ENCODE measurements at regions not wholly inside any gene's neighbourhood (a gene's known extent, or its start where the extent isn't known, plus 50 kb on each side); places are given as distances from the start of the nearest gene placed in this dataset.
"Not testable (repeated sequence)": the region's sequence is repeated elsewhere in the genome, so short reads cannot be mapped to it uniquely, and the experiment has no call there.

- H3K4me1 ChIP-seq (ENCODE audit: control insufficient read depth in 1 of 2, insufficient read depth in 2 of 2, low read length in 2 of 2); H3K36me3 ChIP-seq (ENCODE audit: control insufficient read depth in 1 of 2, insufficient read depth in 2 of 2, low read length in 2 of 2); H3K27ac ChIP-seq (ENCODE audit: low read length); H3K9me3 ChIP-seq (ENCODE audit: control insufficient read depth in 1 of 2, low read length in 2 of 2); H3K27me3 ChIP-seq (ENCODE audit: low read depth, low read length); H3K4me3 ChIP-seq (ENCODE audit: low read depth in 1 of 2, low read length in 2 of 2): not testable (repeated sequence)
These were observed 1005.5 kb upstream of the CDH10 start for GRCh38 chr5:25650316-25650715.

- no peaks in the 10 kb centered on the region for H3K36me3 ChIP-seq (ENCODE audit: control insufficient read depth in 1 of 2, insufficient read depth in 2 of 2, low read length in 2 of 2)
- peaks cover 0 to 2% of the 10 kb centered on the region in 2 donors for H3K9me3 ChIP-seq (ENCODE audit: control insufficient read depth in 1 of 2, low read length in 2 of 2)
- H3K4me1 ChIP-seq (ENCODE audit: control insufficient read depth in 1 of 2, insufficient read depth in 2 of 2, low read length in 2 of 2), result no peaks in the 10 kb centered on the region
- H3K27ac ChIP-seq (ENCODE audit: low read length), result no peak overlapping the region
- no peak overlapping the region for H3K4me3 ChIP-seq (ENCODE audit: low read depth in 1 of 2, low read length in 2 of 2)
- H3K27me3 ChIP-seq (ENCODE audit: low read depth, low read length), result no peaks in the 10 kb centered on the region
These were observed 1005.0 kb upstream of the CDH10 start for GRCh38 chr5:25649628-25650265.

GRCh38 chr5:25646421-25647341, 1001.9 kb upstream of the CDH10 start:
- Histone ChIP-seq H3K36me3 (ENCODE audit: control insufficient read depth in 1 of 2, insufficient read depth in 2 of 2, low read length in 2 of 2) (no peaks in the 10 kb centered on the region), H3K27ac (ENCODE audit: low read length) (no peak overlapping the region), H3K4me3 (ENCODE audit: low read depth in 1 of 2, low read length in 2 of 2) (no peak overlapping the region), H3K27me3 (ENCODE audit: low read depth, low read length) (no peaks in the 10 kb centered on the region), H3K4me1 (ENCODE audit: control insufficient read depth in 1 of 2, insufficient read depth in 2 of 2, low read length in 2 of 2) (no peaks in the 10 kb centered on the region), H3K9me3 (ENCODE audit: control insufficient read depth in 1 of 2, low read length in 2 of 2) (peaks cover 0 to 2% of the 10 kb centered on the region in 2 donors)

- H3K4me1 ChIP-seq (ENCODE audit: control insufficient read depth in 1 of 2, insufficient read depth in 2 of 2, low read length in 2 of 2), result no peaks in the 10 kb centered on the region
- no peaks in the 10 kb centered on the region for H3K9me3 ChIP-seq (ENCODE audit: control insufficient read depth in 1 of 2, low read length in 2 of 2)
- no peak overlapping the region for H3K27ac ChIP-seq (ENCODE audit: low read length)
- no peak overlapping the region for H3K4me3 ChIP-seq (ENCODE audit: low read depth in 1 of 2, low read length in 2 of 2)
- no peaks in the 10 kb centered on the region for H3K36me3 ChIP-seq (ENCODE audit: control insufficient read depth in 1 of 2, insufficient read depth in 2 of 2, low read length in 2 of 2)
- H3K27me3 ChIP-seq (ENCODE audit: low read depth, low read length), result no peaks in the 10 kb centered on the region
These were observed 996.3 kb upstream of the CDH10 start for GRCh38 chr5:25641124-25641523.

- Histone ChIP-seq H3K36me3 (ENCODE audit: control insufficient read depth in 1 of 2, insufficient read depth in 2 of 2, low read length in 2 of 2) (no peaks in the 10 kb centered on the region), H3K9me3 (ENCODE audit: control insufficient read depth in 1 of 2, low read length in 2 of 2) (peaks cover 0 to 3% of the 10 kb centered on the region in 2 donors), H3K27ac (ENCODE audit: low read length) (no peak overlapping the region), H3K4me3 (ENCODE audit: low read depth in 1 of 2, low read length in 2 of 2) (no peak overlapping the region), H3K27me3 (ENCODE audit: low read depth, low read length) (no peaks in the 10 kb centered on the region), H3K4me1 (ENCODE audit: control insufficient read depth in 1 of 2, insufficient read depth in 2 of 2, low read length in 2 of 2) (no peaks in the 10 kb centered on the region)
These were observed 974.5 kb upstream of the CDH10 start for GRCh38 chr5:25619273-25619672.

GRCh38 chr5:25618821-25619220, 974.0 kb upstream of the CDH10 start:
- no peaks in the 10 kb centered on the region for H3K27me3 ChIP-seq (ENCODE audit: low read depth, low read length)

GRCh38 chr5:25614466-25614865, 969.7 kb upstream of the CDH10 start:
- peaks cover 0 to 4% of the 10 kb centered on the region in 2 donors for H3K9me3 ChIP-seq (ENCODE audit: control insufficient read depth in 1 of 2, low read length in 2 of 2)
- H3K27me3 ChIP-seq (ENCODE audit: low read depth, low read length), result no peaks in the 10 kb centered on the region
- H3K4me1 ChIP-seq (ENCODE audit: control insufficient read depth in 1 of 2, insufficient read depth in 2 of 2, low read length in 2 of 2), result no peaks in the 10 kb centered on the region
- H3K36me3 ChIP-seq (ENCODE audit: control insufficient read depth in 1 of 2, insufficient read depth in 2 of 2, low read length in 2 of 2), result no peaks in the 10 kb centered on the region
- no peak overlapping the region for H3K4me3 ChIP-seq (ENCODE audit: low read depth in 1 of 2, low read length in 2 of 2)
- H3K27ac ChIP-seq (ENCODE audit: low read length), result no peak overlapping the region

More at GRCh38 chr5:25618821-25619220, 974.0 kb upstream of the CDH10 start:
- no peaks in the 10 kb centered on the region for H3K4me1 ChIP-seq (ENCODE audit: control insufficient read depth in 1 of 2, insufficient read depth in 2 of 2, low read length in 2 of 2)
- H3K4me3 ChIP-seq (ENCODE audit: low read depth in 1 of 2, low read length in 2 of 2), result no peak overlapping the region
- no peak overlapping the region for H3K27ac ChIP-seq (ENCODE audit: low read length)
- H3K9me3 ChIP-seq (ENCODE audit: control insufficient read depth in 1 of 2, low read length in 2 of 2), result peaks cover 0 to 4% of the 10 kb centered on the region in 2 donors
- H3K36me3 ChIP-seq (ENCODE audit: control insufficient read depth in 1 of 2, insufficient read depth in 2 of 2, low read length in 2 of 2), result no peaks in the 10 kb centered on the region

GRCh38 chr5:25604681-25605080, 959.9 kb upstream of the CDH10 start:
- no peaks in the 10 kb centered on the region for H3K4me1 ChIP-seq (ENCODE audit: control insufficient read depth in 1 of 2, insufficient read depth in 2 of 2, low read length in 2 of 2)
- H3K9me3 ChIP-seq (ENCODE audit: control insufficient read depth in 1 of 2, low read length in 2 of 2), result peaks cover 0 to 3% of the 10 kb centered on the region in 2 donors
- H3K36me3 ChIP-seq (ENCODE audit: control insufficient read depth in 1 of 2, insufficient read depth in 2 of 2, low read length in 2 of 2), result no peaks in the 10 kb centered on the region
- no peak overlapping the region for H3K27ac ChIP-seq (ENCODE audit: low read length)
- no peak overlapping the region for H3K4me3 ChIP-seq (ENCODE audit: low read depth in 1 of 2, low read length in 2 of 2)
- no peaks in the 10 kb centered on the region for H3K27me3 ChIP-seq (ENCODE audit: low read depth, low read length)

GRCh38 chr5:25579111-25579510, 934.3 kb upstream of the CDH10 start:
- Histone ChIP-seq H3K27me3 (ENCODE audit: low read depth, low read length) (no peaks in the 10 kb centered on the region), H3K27ac (ENCODE audit: low read length) (no peak overlapping the region), H3K4me3 (ENCODE audit: low read depth in 1 of 2, low read length in 2 of 2) (no peak overlapping the region), H3K36me3 (ENCODE audit: control insufficient read depth in 1 of 2, insufficient read depth in 2 of 2, low read length in 2 of 2) (no peaks in the 10 kb centered on the region), H3K4me1 (ENCODE audit: control insufficient read depth in 1 of 2, insufficient read depth in 2 of 2, low read length in 2 of 2) (no peaks in the 10 kb centered on the region), H3K9me3 (ENCODE audit: control insufficient read depth in 1 of 2, low read length in 2 of 2) (no peaks in the 10 kb centered on the region)

GRCh38 chr5:25573691-25574090, 928.9 kb upstream of the CDH10 start:
- no peak overlapping the region for H3K27ac ChIP-seq (ENCODE audit: low read length)
- H3K36me3 ChIP-seq (ENCODE audit: control insufficient read depth in 1 of 2, insufficient read depth in 2 of 2, low read length in 2 of 2), result no peaks in the 10 kb centered on the region
- H3K4me3 ChIP-seq (ENCODE audit: low read depth in 1 of 2, low read length in 2 of 2), result no peak overlapping the region
- no peaks in the 10 kb centered on the region for H3K4me1 ChIP-seq (ENCODE audit: control insufficient read depth in 1 of 2, insufficient read depth in 2 of 2, low read length in 2 of 2)
- peaks cover 0 to 6% of the 10 kb centered on the region in 2 donors for H3K9me3 ChIP-seq (ENCODE audit: control insufficient read depth in 1 of 2, low read length in 2 of 2)
- H3K27me3 ChIP-seq (ENCODE audit: low read depth, low read length), result no peaks in the 10 kb centered on the region

- Histone ChIP-seq H3K36me3 (ENCODE audit: control insufficient read depth in 1 of 2, insufficient read depth in 2 of 2, low read length in 2 of 2) (no peaks in the 10 kb centered on the region), H3K4me3 (ENCODE audit: low read depth in 1 of 2, low read length in 2 of 2) (no peak overlapping the region), H3K9me3 (ENCODE audit: control insufficient read depth in 1 of 2, low read length in 2 of 2) (peaks cover 0 to 7% of the 10 kb centered on the region in 2 donors), H3K27me3 (ENCODE audit: low read depth, low read length) (no peaks in the 10 kb centered on the region), H3K4me1 (ENCODE audit: control insufficient read depth in 1 of 2, insufficient read depth in 2 of 2, low read length in 2 of 2) (no peaks in the 10 kb centered on the region), H3K27ac (ENCODE audit: low read length) (no peak overlapping the region)
These were observed 925.3 kb upstream of the CDH10 start for GRCh38 chr5:25570067-25570583.

All from muscle layer of duodenum (tissue), 2 donors.